Effector memory CD4-positive, alpha-beta T cell (primary cell): ENCODE measurements at regions not wholly inside any gene's neighbourhood (a gene's known extent, or its start where the extent isn't known, plus 50 kb on each side); places are given as distances from the start of the nearest gene placed in this dataset.

Source experiments
- DNase-seq, 3 donors: peaks; one replicate each; pipeline ENCODE4 v3.0.0-alpha.2; 2020
- H3K27ac ChIP-seq: 2 replicates; pipeline ENCODE4 v1.7.0; 2013; ENCODE audit warnings: mild to moderate bottlenecking, low read length, moderate library complexity; ENCODE audit not compliant: insufficient read depth, poor library complexity, severe bottlenecking
- H3K27me3 ChIP-seq: replicated peaks from 2 replicates; pipeline ENCODE4 v1.7.0; 2013; ENCODE audit warnings: mild to moderate bottlenecking, low read length; ENCODE audit not compliant: insufficient read depth, control insufficient read depth, poor library complexity, severe bottlenecking
- H3K36me3 ChIP-seq: 2 replicates; pipeline ENCODE4 v1.7.0; 2013; ENCODE audit warnings: mild to moderate bottlenecking, low read length, moderate library complexity; ENCODE audit not compliant: control insufficient read depth, insufficient read depth
- H3K4me1 ChIP-seq: 2 replicates; pipeline ENCODE4 v1.7.0; 2013; ENCODE audit warnings: low read length, mild to moderate bottlenecking; ENCODE audit not compliant: control insufficient read depth, insufficient read depth, poor library complexity, severe bottlenecking
- H3K4me3 ChIP-seq: 2 replicates; pipeline ENCODE4 v1.7.0; 2013; ENCODE audit warnings: low read length, low read depth, mild to moderate bottlenecking; ENCODE audit not compliant: insufficient read depth, poor library complexity, severe bottlenecking
- H3K9me3 ChIP-seq: 2 replicates; pipeline ENCODE4 v1.7.0; 2013; ENCODE audit warnings: mild to moderate bottlenecking, low read length, moderate library complexity; ENCODE audit not compliant: control insufficient read depth

- no peak overlapping the region for H3K4me3 ChIP-seq
- H3K27ac ChIP-seq = no peak overlapping the region
- no peaks in the 10 kb centered on the region for H3K9me3 ChIP-seq
- no peaks in the 10 kb centered on the region for H3K27me3 ChIP-seq
- H3K36me3 ChIP-seq = no peaks in the 10 kb centered on the region
- no peak for DNase-seq
- no peaks in the 10 kb centered on the region for H3K4me1 ChIP-seq
Observed at GRCh38 chr9:106623558-106623957, 239.4 kb upstream of the ZNF462 start.

- Histone ChIP-seq H3K27ac (no peak overlapping the region), H3K27me3 (no peaks in the 10 kb centered on the region), H3K36me3 (no peaks in the 10 kb centered on the region), H3K4me3 (no peak overlapping the region), H3K9me3 (no peaks in the 10 kb centered on the region), H3K4me1 (no peaks in the 10 kb centered on the region)
- DNase-seq = no peak
Observed at GRCh38 chr9:106625259-106625789, 237.6 kb upstream of the ZNF462 start.

DNA sequence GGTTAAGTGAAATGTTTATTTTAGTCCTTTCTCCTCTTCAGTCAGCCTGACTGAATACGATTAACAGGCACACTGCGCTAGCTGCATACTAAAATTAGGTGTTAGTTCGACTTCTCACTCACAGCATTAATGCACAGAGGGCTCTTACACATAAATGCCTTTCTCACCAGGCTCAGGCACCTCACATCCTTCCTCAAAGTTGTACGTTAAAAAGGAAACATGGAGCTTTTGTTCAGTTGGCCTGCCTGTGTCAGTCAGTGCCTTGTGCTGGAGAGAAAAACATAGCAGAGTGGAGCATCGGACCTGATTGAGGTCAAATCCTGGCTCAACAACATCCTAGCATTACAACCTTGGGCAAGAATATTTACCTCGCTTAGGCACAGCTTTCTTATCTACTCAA is 236.0 kb upstream of the ZNF462 start:
- no peak for DNase-seq

DNA sequence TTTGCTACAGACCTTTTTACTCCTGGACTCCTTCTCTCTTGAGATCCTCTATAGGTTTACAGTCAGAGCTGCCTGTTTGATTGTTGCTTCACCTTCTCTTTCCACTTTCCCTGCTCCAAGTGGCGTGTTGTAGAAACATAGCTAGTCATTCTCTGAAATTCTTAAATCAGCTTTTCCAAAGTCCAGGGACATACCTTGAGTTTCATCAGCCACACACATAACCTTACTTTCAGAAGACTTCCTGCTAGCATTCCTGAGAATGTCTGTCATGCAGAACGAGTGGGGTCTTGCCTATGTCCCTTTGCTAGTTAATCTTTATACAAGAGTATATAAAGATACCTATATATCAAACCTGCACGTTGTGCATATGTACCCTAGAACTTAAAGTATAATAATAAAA is 230.3 kb upstream of the ZNF462 start:
- Histone ChIP-seq H3K27ac (no peak overlapping the region), H3K4me3 (no peak overlapping the region), H3K36me3 (no peaks in the 10 kb centered on the region), H3K4me1 (no peaks in the 10 kb centered on the region), H3K9me3 (no peaks in the 10 kb centered on the region), H3K27me3 (no peaks in the 10 kb centered on the region)
- no peak for DNase-seq

More for the DNA sequence above, 236.0 kb upstream of the ZNF462 start:
- Histone ChIP-seq H3K27me3 (no peaks in the 10 kb centered on the region), H3K27ac (no peak overlapping the region), H3K9me3 (no peaks in the 10 kb centered on the region), H3K4me1 (no peaks in the 10 kb centered on the region), H3K36me3 (no peaks in the 10 kb centered on the region), H3K4me3 (no peak overlapping the region)

GRCh38 chr9:106634183-106634582 is 228.8 kb upstream of the ZNF462 start:
- H3K36me3 ChIP-seq = no peaks in the 10 kb centered on the region
- H3K4me1 ChIP-seq = no peaks in the 10 kb centered on the region
- no peaks in the 10 kb centered on the region for H3K9me3 ChIP-seq
- H3K4me3 ChIP-seq = no peak overlapping the region
- DNase-seq = no peak
- no peaks in the 10 kb centered on the region for H3K27me3 ChIP-seq
- H3K27ac ChIP-seq = no peak overlapping the region

- H3K36me3 ChIP-seq = no peaks in the 10 kb centered on the region
- H3K27ac ChIP-seq = no peak overlapping the region
Observed at GRCh38 chr9:106634641-106635040, 228.3 kb upstream of the ZNF462 start.

GRCh38 chr9:106637486-106637885 is 225.5 kb upstream of the ZNF462 start:
- Histone ChIP-seq H3K36me3 (no peaks in the 10 kb centered on the region), H3K9me3 (no peaks in the 10 kb centered on the region), H3K4me1 (no peaks in the 10 kb centered on the region), H3K4me3 (no peak overlapping the region), H3K27ac (no peak overlapping the region), H3K27me3 (no peaks in the 10 kb centered on the region)
- no peak for DNase-seq

More at GRCh38 chr9:106634641-106635040, 228.3 kb upstream of the ZNF462 start:
- no peaks in the 10 kb centered on the region for H3K9me3 ChIP-seq
- no peak for DNase-seq
- no peaks in the 10 kb centered on the region for H3K4me1 ChIP-seq
- no peaks in the 10 kb centered on the region for H3K27me3 ChIP-seq
- no peak overlapping the region for H3K4me3 ChIP-seq

- Histone ChIP-seq H3K9me3 (no peaks in the 10 kb centered on the region), H3K4me3 (no peak overlapping the region), H3K4me1 (no peaks in the 10 kb centered on the region), H3K27me3 (no peaks in the 10 kb centered on the region), H3K36me3 (no peaks in the 10 kb centered on the region), H3K27ac (no peak overlapping the region)
- DNase-seq = no peak
Observed at GRCh38 chr9:106639873-106640568, 222.9 kb upstream of the ZNF462 start.

DNA sequence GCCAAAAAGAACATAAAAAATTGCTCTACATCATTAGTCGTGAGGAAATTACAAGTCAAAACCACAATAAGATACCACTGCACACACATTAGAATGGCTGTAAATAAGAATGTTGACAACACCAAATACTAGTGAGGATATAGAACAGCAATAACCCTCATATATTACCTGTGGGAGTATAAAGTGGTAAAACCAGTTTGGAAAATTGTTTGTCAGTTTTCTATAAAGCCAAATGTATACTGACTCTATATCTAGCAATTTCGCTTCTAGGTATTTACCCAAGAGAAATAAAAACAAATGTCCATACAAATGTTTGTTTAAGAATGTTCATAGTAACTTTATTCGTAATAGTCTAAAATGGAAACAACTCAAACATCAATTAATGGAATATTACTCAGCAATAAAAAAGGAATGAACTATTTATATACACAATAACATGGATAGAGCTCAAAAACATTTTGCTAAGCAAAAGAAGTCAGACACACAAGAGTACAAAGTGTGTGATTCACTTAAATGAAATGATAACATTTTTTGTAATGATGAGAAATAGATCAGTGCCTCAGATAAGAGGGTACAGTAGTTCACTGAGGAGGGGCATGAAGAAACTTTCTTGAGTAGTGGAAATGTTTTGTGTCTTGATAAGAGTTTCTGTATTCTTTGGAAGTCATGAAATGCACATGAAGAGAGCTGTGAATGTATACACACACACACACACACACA is 219.6 kb upstream of the ZNF462 start:
- Histone ChIP-seq H3K27ac (no peak overlapping the region), H3K9me3 (no peaks in the 10 kb centered on the region), H3K36me3 (no peaks in the 10 kb centered on the region), H3K4me1 (no peaks in the 10 kb centered on the region), H3K4me3 (no peak overlapping the region), H3K27me3 (no peaks in the 10 kb centered on the region)
- no peak for DNase-seq

DNA sequence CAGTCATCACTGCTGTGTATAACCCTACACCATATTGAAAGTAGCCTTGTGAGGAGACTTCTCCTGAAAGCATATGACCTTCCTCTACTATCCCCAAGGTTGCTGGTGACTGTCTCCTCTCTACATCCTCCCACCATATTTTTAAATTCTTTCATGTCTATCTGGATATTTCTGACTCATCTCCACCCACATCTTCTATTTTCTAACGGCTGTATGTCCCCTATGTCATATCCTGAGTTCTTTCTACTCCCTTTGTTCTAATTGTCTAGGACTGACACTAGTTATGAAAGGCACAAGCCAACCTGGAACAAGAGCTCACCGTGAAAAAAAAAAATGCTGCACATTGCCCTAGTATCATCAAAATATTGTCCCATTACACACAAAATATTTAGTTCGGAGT is 218.3 kb upstream of the ZNF462 start:
- H3K36me3 ChIP-seq = no peaks in the 10 kb centered on the region
- no peaks in the 10 kb centered on the region for H3K4me1 ChIP-seq
- no peak for DNase-seq

More for the DNA sequence above, 218.3 kb upstream of the ZNF462 start:
- Histone ChIP-seq H3K9me3 (no peaks in the 10 kb centered on the region), H3K27ac (no peak overlapping the region), H3K27me3 (no peaks in the 10 kb centered on the region), H3K4me3 (no peak overlapping the region)
